Natural killer cell (primary cell): ENCODE measurements at regions not wholly inside any gene's neighbourhood (a gene's known extent, or its start where the extent isn't known, plus 50 kb on each side); places are given as distances from the start of the nearest gene placed in this dataset.

Source experiments
- ATAC-seq, 3 donors: fragments of 150-1000 bp in 2 of 3; fragments of 200-7000 bp in 1 of 3; cut with Tn5 transposase; 1 replicate in 1 of 3; 2 replicates in 2 of 3; pipeline ENCODE4 v1.10.0; 2021; ENCODE audit warnings: mild to moderate bottlenecking in 2 of 3, moderate library complexity in 2 of 3
- DNase-seq, 2 donors: peaks; one replicate each; pipeline versions ENCODE4 v3.0.0 to v3.0.0-alpha.2; 2013 to 2021; ENCODE audit warnings: mixed read lengths in 1 of 2
- H3K27ac ChIP-seq: one replicate; pipeline ENCODE4 v1.5.1; 2013; ENCODE audit warnings: mild to moderate bottlenecking, low read length
- H3K27me3 ChIP-seq: one replicate; pipeline ENCODE4 v1.6.1; 2013; ENCODE audit warnings: low read length; ENCODE audit not compliant: control insufficient read depth, insufficient read depth
- H3K36me3 ChIP-seq: one replicate; pipeline ENCODE4 v1.6.1; 2013; ENCODE audit warnings: low read length; ENCODE audit not compliant: control insufficient read depth, insufficient read depth
- H3K4me1 ChIP-seq: one replicate; pipeline ENCODE4 v1.6.1; 2013; ENCODE audit warnings: low read length; ENCODE audit not compliant: control insufficient read depth, insufficient read depth
- H3K4me3 ChIP-seq: one replicate; pipeline ENCODE4 v1.5.1; 2013; ENCODE audit warnings: low read length
- H3K9me3 ChIP-seq: one replicate; pipeline ENCODE4 v1.6.1; 2013; ENCODE audit warnings: low read length; ENCODE audit not compliant: control insufficient read depth, insufficient read depth
- H3K27ac Mint-ChIP-seq, 2 donors: one replicate each; pipeline ENCODE4 v1.8.0; 2022; ENCODE audit warnings: mild to moderate bottlenecking in 2 of 2, mixed read lengths in 2 of 2, moderate library complexity in 1 of 2
- H3K27me3 Mint-ChIP-seq, 2 donors: one replicate each; pipeline ENCODE4 v1.8.0; 2022; ENCODE audit warnings: low read depth in 2 of 2, mixed read lengths in 2 of 2
- H3K36me3 Mint-ChIP-seq: one replicate; pipeline ENCODE4 v1.8.0; 2022; ENCODE audit warnings: mixed read lengths
- H3K4me1 Mint-ChIP-seq, 2 donors: one replicate each; pipeline ENCODE4 v1.8.0; 2022; ENCODE audit warnings: mixed read lengths in 2 of 2
- H3K4me3 Mint-ChIP-seq: one replicate; pipeline ENCODE4 v1.8.0; 2022; ENCODE audit warnings: mild to moderate bottlenecking, moderate library complexity, mixed read lengths
- H3K9me3 Mint-ChIP-seq, 2 donors: one replicate each; pipeline ENCODE4 v1.8.0; 2022; ENCODE audit warnings: mixed read lengths in 2 of 2
- WGBS: methylation state at CpG from one replicate; pipeline ENCODE4 v1.1.7; 2013; ENCODE audit warnings: missing lambda C conversion rate; ENCODE audit not compliant: insufficient coverage; 5-methylcytosine and 5-hydroxymethylcytosine counted together
- intact Hi-C: fragments of 100-400 bp; cut with micrococcal nuclease; formaldehyde crosslinking; loops from one replicate; pipeline ENCODE4 v1.14.2; 2022
- TF ChIP-seq, protein P1 (sequence below): fragments of 200-600 bp; IDR thresholded peaks from one replicate; pipeline ENCODE4 v1.8.0; 2022; ENCODE audit warnings: antibody characterized with exemption

DNA sequence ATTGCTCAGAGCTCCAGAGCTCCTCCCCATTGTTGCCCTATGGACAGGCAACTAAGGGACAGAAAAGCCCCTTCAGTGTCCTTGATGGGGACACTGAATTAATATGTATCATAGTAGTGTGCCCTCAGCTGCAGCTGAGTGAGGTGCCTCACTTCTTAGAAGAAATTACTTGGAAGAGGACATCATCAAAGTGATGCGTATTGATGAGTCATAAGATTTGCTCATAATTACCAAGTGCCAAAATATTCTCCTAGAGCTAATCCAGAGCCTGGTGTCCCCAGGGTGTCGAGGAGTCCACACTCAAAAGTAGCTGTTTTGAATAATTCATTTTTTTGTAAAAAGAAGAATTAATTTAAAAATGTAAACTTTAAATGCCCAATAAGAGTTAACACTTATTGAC lies 200.7 kb upstream of the SEMA6D start:
- H3K27me3 ChIP-seq, result no peaks in the 10 kb centered on the region
- no peaks in the 10 kb centered on the region for H3K27me3 Mint-ChIP-seq
- intact Hi-C loops, result no loop called here
- H3K4me1 Mint-ChIP-seq, result no peaks in the 10 kb centered on the region
- no peaks in the 10 kb centered on the region for H3K9me3 Mint-ChIP-seq
- no peaks in the 10 kb centered on the region for H3K36me3 ChIP-seq
- H3K4me1 ChIP-seq, result no peaks in the 10 kb centered on the region
- DNase-seq (no peak), ATAC-seq (no peak)
- TF ChIP-seq, protein P1, sequence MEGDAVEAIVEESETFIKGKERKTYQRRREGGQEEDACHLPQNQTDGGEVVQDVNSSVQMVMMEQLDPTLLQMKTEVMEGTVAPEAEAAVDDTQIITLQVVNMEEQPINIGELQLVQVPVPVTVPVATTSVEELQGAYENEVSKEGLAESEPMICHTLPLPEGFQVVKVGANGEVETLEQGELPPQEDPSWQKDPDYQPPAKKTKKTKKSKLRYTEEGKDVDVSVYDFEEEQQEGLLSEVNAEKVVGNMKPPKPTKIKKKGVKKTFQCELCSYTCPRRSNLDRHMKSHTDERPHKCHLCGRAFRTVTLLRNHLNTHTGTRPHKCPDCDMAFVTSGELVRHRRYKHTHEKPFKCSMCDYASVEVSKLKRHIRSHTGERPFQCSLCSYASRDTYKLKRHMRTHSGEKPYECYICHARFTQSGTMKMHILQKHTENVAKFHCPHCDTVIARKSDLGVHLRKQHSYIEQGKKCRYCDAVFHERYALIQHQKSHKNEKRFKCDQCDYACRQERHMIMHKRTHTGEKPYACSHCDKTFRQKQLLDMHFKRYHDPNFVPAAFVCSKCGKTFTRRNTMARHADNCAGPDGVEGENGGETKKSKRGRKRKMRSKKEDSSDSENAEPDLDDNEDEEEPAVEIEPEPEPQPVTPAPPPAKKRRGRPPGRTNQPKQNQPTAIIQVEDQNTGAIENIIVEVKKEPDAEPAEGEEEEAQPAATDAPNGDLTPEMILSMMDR, result no peak
- WGBS, result 100% methylated on average over 1 of the region's 2 CpGs
- H3K27ac ChIP-seq, result no peak overlapping the region
- no peak overlapping the region for H3K4me3 Mint-ChIP-seq
- H3K4me3 ChIP-seq, result no peak overlapping the region
- H3K27ac Mint-ChIP-seq, result no peak overlapping the region
- no peaks in the 10 kb centered on the region for H3K9me3 ChIP-seq
- H3K36me3 Mint-ChIP-seq, result no peaks in the 10 kb centered on the region

DNA sequence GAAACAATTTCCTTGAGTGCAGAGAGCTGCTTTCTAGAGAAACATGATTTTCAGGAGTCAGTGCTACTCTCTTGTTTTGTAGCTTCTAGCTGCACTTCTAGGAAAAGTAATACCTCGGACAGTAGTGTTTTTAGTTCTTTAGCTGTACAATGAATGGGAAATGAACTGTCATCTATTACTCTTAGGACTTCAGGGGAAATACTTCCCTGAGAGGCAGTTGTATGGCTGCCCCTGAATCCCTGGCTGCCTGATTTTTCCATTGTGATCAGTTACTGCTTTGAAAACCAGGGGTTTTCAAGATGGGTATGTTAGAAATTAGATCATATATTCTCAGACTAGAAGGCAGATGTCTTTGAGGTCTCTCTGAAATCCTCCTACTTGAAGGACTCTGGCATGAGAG lies 200.3 kb upstream of the SEMA6D start:
- Mint-ChIP-seq H3K36me3 (no peaks in the 10 kb centered on the region), H3K4me3 (no peak overlapping the region), H3K27me3 (no peaks in the 10 kb centered on the region), H3K4me1 (no peaks in the 10 kb centered on the region), H3K9me3 (no peaks in the 10 kb centered on the region), H3K27ac (no peak overlapping the region)
- TF ChIP-seq, protein P1, result no peak
- WGBS, result 86% methylated on average over 1 of the region's 1 CpG
- H3K4me1 ChIP-seq, result no peaks in the 10 kb centered on the region
- H3K9me3 ChIP-seq, result no peaks in the 10 kb centered on the region
- no peaks in the 10 kb centered on the region for H3K36me3 ChIP-seq
- no peak overlapping the region for H3K4me3 ChIP-seq
- intact Hi-C loops, result no loop called here
- no peak for DNase-seq
- ATAC-seq, result no peak
- no peak overlapping the region for H3K27ac ChIP-seq
- H3K27me3 ChIP-seq, result no peaks in the 10 kb centered on the region

DNA sequence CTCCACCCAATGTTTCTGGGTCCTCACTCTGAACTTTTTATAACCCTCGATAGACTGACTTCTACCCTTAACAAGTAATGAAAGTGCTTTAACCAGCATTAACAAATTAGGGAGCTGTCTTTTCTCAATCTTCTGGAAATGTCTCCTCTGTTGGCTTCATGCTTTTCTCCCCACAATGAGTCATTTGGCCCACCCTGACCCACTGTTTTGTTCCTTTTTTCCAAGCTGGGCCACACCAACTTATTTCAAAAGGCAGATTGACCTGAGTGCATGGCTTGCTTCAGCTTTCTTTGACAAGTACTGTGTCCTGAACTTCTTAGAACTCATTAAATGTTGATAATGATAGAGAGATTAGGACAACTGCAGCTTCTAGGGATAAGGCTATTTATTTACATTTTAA lies 199.6 kb upstream of the SEMA6D start:
- Mint-ChIP-seq H3K27me3 (no peaks in the 10 kb centered on the region), H3K36me3 (no peaks in the 10 kb centered on the region), H3K4me1 (no peaks in the 10 kb centered on the region), H3K4me3 (no peak overlapping the region), H3K27ac (no peak overlapping the region), H3K9me3 (no peaks in the 10 kb centered on the region)
- Histone ChIP-seq H3K4me1 (no peaks in the 10 kb centered on the region), H3K4me3 (no peak overlapping the region), H3K9me3 (no peaks in the 10 kb centered on the region), H3K27ac (no peak overlapping the region), H3K36me3 (no peaks in the 10 kb centered on the region), H3K27me3 (no peaks in the 10 kb centered on the region)
- 52% methylated on average over 1 of the region's 1 CpG for WGBS
- ATAC-seq (no peak), DNase-seq (no peak)
- intact Hi-C loops, result no loop called here
- TF ChIP-seq, protein P1, result no peak

DNA sequence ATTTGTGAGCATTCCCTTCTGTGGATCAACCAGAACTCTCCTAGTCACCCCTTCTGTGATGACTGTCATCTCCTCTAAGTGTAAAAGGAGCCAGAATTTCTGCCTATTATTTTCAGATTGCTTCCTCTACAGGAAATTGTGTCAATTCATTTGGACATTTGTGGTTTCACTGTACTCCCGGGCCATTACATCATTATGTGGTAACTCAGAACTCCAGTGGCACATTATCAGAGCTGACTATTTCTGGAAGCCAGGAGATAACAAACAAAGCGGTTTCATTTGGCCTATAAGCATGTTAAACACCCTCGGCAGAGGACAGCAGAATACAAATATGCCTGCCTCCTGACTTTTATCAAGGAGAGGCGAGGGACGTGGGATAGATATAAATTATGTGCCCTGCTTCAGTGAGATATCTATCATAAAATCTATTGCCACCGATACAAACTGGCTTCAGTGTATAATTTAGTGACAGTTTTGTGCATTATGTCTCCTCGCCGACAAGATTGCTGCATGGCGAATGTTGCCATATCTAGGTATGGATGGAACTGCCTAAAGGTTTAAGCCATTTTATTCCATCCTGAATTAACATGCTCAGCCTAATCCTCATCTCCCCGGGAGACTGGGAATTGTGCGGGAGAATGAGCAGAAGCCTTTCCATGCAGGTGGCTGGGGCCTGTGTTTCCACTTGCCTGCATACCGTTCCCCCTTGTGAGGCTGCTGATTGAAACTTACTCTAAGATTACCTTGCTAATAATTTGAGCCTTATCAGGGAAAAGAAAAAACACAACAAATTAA lies 193.4 kb upstream of the SEMA6D start:
- Mint-ChIP-seq H3K27me3 (no peaks in the 10 kb centered on the region), H3K27ac (no peak overlapping the region), H3K36me3 (no peaks in the 10 kb centered on the region), H3K4me1 (peaks cover 5 to 6% of the 10 kb centered on the region in 2 donors), H3K9me3 (no peaks in the 10 kb centered on the region), H3K4me3 (no peak overlapping the region)
- Histone ChIP-seq H3K36me3 (no peaks in the 10 kb centered on the region), H3K27ac (no peak overlapping the region), H3K27me3 (no peaks in the 10 kb centered on the region), H3K9me3 (no peaks in the 10 kb centered on the region), H3K4me1 (no peaks in the 10 kb centered on the region), H3K4me3 (no peak overlapping the region)
- TF ChIP-seq, protein P1, result no peak
- DNase-seq (no peak), ATAC-seq (no peak)
- intact Hi-C loops, result no loop called here
- WGBS, result 52% methylated on average over 12 of the region's 12 CpGs
